ENCODE measurements at regions not wholly inside any gene's neighbourhood (a gene's known extent, or its start where the extent isn't known, plus 50 kb on each side); places are given as distances from the start of the nearest gene placed in this dataset.

GRCh38 chr15:47570044-47570443 lies 147.3 kb upstream of the SEMA6D start:
- Histone ChIP-seq H3K9me3 (ENCODE audit: control insufficient read depth in 2 of 3, insufficient read depth in 1 of 3, low read length in 3 of 3) (no peaks in the 10 kb centered on the region), H3K9ac (ENCODE audit: low read length in 3 of 3) (no peak overlapping the region), H3K4me1 (ENCODE audit: control insufficient read depth in 2 of 3, insufficient read depth in 2 of 3, low read depth in 1 of 3, low read length in 3 of 3) (no peaks in the 10 kb centered on the region), H3K4me3 (ENCODE audit: low read length in 3 of 3) (no peak overlapping the region), H3K36me3 (ENCODE audit: control insufficient read depth in 2 of 3, insufficient read depth in 3 of 3, low read length in 3 of 3) (no peaks in the 10 kb centered on the region), H3K27me3 (ENCODE audit: control insufficient read depth, insufficient read depth, low read length) (no peaks in the 10 kb centered on the region), H3K27ac (ENCODE audit: low read depth in 2 of 2, low read length in 2 of 2) (no peak overlapping the region)
- intact Hi-C loops (cut with DNase I), result no loop called here
- no peak for TF ChIP-seq CTCF (IDR thresholded peaks at IDR 0.05; ENCODE audit: borderline replicate concordance, extremely low read depth, insufficient read depth)
- DNase-seq (no peak), FAIRE-seq (no peak)

- H3K9me3 ChIP-seq (ENCODE audit: control insufficient read depth in 2 of 3, insufficient read depth in 1 of 3, low read length in 3 of 3), result no peaks in the 10 kb centered on the region
- H3K27me3 ChIP-seq (ENCODE audit: control insufficient read depth, insufficient read depth, low read length), result no peaks in the 10 kb centered on the region
- H3K4me3 ChIP-seq (ENCODE audit: low read length in 3 of 3), result no peak overlapping the region
- no peaks in the 10 kb centered on the region for H3K4me1 ChIP-seq (ENCODE audit: control insufficient read depth in 2 of 3, insufficient read depth in 2 of 3, low read depth in 1 of 3, low read length in 3 of 3)
- intact Hi-C loops (cut with DNase I), result no loop called here
- H3K36me3 ChIP-seq (ENCODE audit: control insufficient read depth in 2 of 3, insufficient read depth in 3 of 3, low read length in 3 of 3), result no peaks in the 10 kb centered on the region
- no peak overlapping the region for H3K9ac ChIP-seq (ENCODE audit: low read length in 3 of 3)
- FAIRE-seq (no peak), DNase-seq (no peak)
- H3K27ac ChIP-seq (ENCODE audit: low read depth in 2 of 2, low read length in 2 of 2), result no peak overlapping the region
- no peak for TF ChIP-seq CTCF (IDR thresholded peaks at IDR 0.05; ENCODE audit: borderline replicate concordance, extremely low read depth, insufficient read depth)
Measured at GRCh38 chr15:47570451-47570850, 146.9 kb upstream of the SEMA6D start.

- intact Hi-C loops (cut with DNase I), result no loop called here
- Histone ChIP-seq H3K4me3 (ENCODE audit: low read length in 3 of 3) (no peak overlapping the region), H3K9ac (ENCODE audit: low read length in 3 of 3) (no peak overlapping the region), H3K27ac (ENCODE audit: low read depth in 2 of 2, low read length in 2 of 2) (no peak overlapping the region), H3K36me3 (ENCODE audit: control insufficient read depth in 2 of 3, insufficient read depth in 3 of 3, low read length in 3 of 3) (no peaks in the 10 kb centered on the region), H3K27me3 (ENCODE audit: control insufficient read depth, insufficient read depth, low read length) (no peaks in the 10 kb centered on the region), H3K4me1 (ENCODE audit: control insufficient read depth in 2 of 3, insufficient read depth in 2 of 3, low read depth in 1 of 3, low read length in 3 of 3) (no peaks in the 10 kb centered on the region), H3K9me3 (ENCODE audit: control insufficient read depth in 2 of 3, insufficient read depth in 1 of 3, low read length in 3 of 3) (no peaks in the 10 kb centered on the region)
- DNase-seq (no peak), FAIRE-seq (no peak)
- no peak for TF ChIP-seq CTCF (IDR thresholded peaks at IDR 0.05; ENCODE audit: borderline replicate concordance, extremely low read depth, insufficient read depth)
Measured at GRCh38 chr15:47570881-47571640, 146.2 kb upstream of the SEMA6D start.

GRCh38 chr15:47573673-47574072 lies 143.6 kb upstream of the SEMA6D start:
- no peak for TF ChIP-seq CTCF (IDR thresholded peaks at IDR 0.05; ENCODE audit: borderline replicate concordance, extremely low read depth, insufficient read depth)
- H3K36me3 ChIP-seq (ENCODE audit: control insufficient read depth in 2 of 3, insufficient read depth in 3 of 3, low read length in 3 of 3), result no peaks in the 10 kb centered on the region
- H3K9ac ChIP-seq (ENCODE audit: low read length in 3 of 3), result no peak overlapping the region
- H3K27ac ChIP-seq (ENCODE audit: low read depth in 2 of 2, low read length in 2 of 2), result no peak overlapping the region
- no peaks in the 10 kb centered on the region for H3K4me1 ChIP-seq (ENCODE audit: control insufficient read depth in 2 of 3, insufficient read depth in 2 of 3, low read depth in 1 of 3, low read length in 3 of 3)
- no peaks in the 10 kb centered on the region for H3K27me3 ChIP-seq (ENCODE audit: control insufficient read depth, insufficient read depth, low read length)
- no peak for FAIRE-seq
- H3K9me3 ChIP-seq (ENCODE audit: control insufficient read depth in 2 of 3, insufficient read depth in 1 of 3, low read length in 3 of 3), result no peaks in the 10 kb centered on the region
- no peak overlapping the region for H3K4me3 ChIP-seq (ENCODE audit: low read length in 3 of 3)
- intact Hi-C loops (cut with DNase I), result no loop called here
- no peak for DNase-seq
